PFSK-1 (cell line): ENCODE measurements at regions not wholly inside any gene's neighbourhood (a gene's known extent, or its start where the extent isn't known, plus 50 kb on each side); places are given as distances from the start of the nearest gene placed in this dataset.

ENCODE experiments used
- FOXP2 ChIP-seq: optimal IDR thresholded peaks from 2 replicates; pipeline ENCODE3; 2011; ENCODE audit warnings: borderline replicate concordance, control low read depth, inconsistent platforms; ENCODE audit not compliant: insufficient read depth; ENCODE audit errors: extremely low read length, extremely low read depth
- POLR2AphosphoS5 ChIP-seq: IDR thresholded peaks from 2 replicates; pipeline ENCODE4 v1.6.1; 2012; ENCODE audit warnings: low read depth, mild to moderate bottlenecking, control low read depth, low read length, moderate library complexity
- REST ChIP-seq, 2 experiments: IDR thresholded peaks; 2 replicates each; pipeline versions ENCODE4 v1.6.1 to v1.8.0; 2011 to 2012; ENCODE audit warnings: low read depth in 2 of 2, low read length in 2 of 2, control low read depth in 1 of 2, inconsistent platforms in 1 of 2, mild to moderate bottlenecking in 1 of 2, moderate library complexity in 1 of 2; ENCODE audit not compliant: insufficient read depth in 1 of 2
- SIN3A ChIP-seq: IDR thresholded peaks from 2 replicates; pipeline ENCODE4 v1.6.1; 2012; ENCODE audit warnings: mild to moderate bottlenecking, low read length, moderate library complexity, borderline replicate concordance; ENCODE audit not compliant: insufficient read depth
- TAF1 ChIP-seq: IDR thresholded peaks from 2 replicates; pipeline ENCODE4 v1.6.1; 2012; ENCODE audit warnings: low read length, control low read depth, borderline replicate concordance; ENCODE audit not compliant: insufficient read depth

GRCh38 chr7:88480271-88480670 is 173.6 kb upstream of the STEAP4 start:
- TF ChIP-seq POLR2AphosphoS5 = no peak
- TF ChIP-seq REST (IDR thresholded peaks at IDR 0.05; ENCODE audit: insufficient read depth in 1 of 2, low read depth in 2 of 2, low read length in 2 of 2) = no peak
- no peak for TF ChIP-seq SIN3A
- no peak for TF ChIP-seq TAF1
- no peak for TF ChIP-seq FOXP2
